DMS153 treated with DMSO at 0.1 percent for 48 hours (cell line): ENCODE measurements at regions not wholly inside any gene's neighbourhood (a gene's known extent, or its start where the extent isn't known, plus 50 kb on each side); places are given as distances from the start of the nearest gene placed in this dataset.
"Not testable (repeated sequence)": the region's sequence is repeated elsewhere in the genome, so short reads cannot be mapped to it uniquely, and the experiment has no call there.

Experiments used
- DNase-seq: peaks from one replicate; lab custom pipeline; 2025; ENCODE audit not compliant: unreplicated experiment; lab: John Stamatoyannopoulos, UW

DNA sequence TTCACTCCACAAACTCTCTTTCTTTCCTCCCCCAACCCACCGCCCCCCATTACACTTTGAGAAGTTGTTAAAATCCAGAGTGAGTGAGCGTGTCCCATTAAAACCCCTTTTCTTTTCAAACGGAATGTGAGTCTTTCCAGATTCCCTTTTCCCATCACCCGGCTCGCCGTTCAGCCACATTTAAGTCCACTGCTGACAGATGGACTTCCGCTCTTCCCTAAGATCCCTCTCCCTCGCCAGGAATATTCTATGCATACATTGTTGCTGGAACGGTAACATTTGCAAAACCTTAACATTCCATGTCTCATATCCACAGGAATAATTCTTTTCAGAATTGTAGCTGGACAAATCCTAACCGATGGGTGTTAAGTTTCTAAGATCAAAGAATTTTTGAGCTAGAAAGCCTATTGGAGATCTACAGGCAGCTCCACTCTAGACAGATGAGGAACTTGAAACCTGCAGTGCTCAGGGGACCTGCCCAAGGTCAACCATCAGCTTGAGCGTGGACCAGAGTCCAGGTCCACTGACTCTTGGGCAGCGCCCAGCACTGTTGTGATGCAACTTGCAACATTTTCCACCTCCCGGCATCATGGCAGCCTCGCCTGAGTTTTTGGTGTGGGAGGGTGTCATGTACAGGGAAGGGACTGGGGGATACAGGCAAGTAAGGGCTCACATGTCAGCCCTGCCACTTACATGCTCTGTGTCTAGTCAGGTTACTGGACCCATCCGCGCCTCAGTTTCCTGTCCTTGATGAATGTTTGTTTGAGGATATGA is 500.1 kb downstream of the CCDC171 start:
- no peak for DNase-seq

DNA sequence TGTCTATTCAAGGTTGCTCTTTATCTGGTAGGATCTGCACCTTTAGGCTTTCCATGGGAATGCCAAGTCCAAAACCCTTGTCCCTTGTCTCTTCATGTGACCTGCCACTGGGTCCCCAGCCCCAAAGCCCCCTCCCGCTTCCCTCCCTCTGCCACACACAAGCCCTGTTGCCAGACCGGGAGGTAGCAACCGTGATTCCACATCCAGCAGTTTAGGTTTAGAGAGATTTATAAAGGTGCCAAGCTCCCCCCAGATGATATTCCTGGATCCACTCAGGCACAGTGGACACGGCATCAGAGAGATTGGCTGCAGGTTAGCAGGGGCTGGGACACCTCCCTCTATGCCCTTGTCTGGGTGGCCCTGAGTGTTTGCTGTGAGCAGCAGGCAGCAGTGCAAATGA is 504.7 kb downstream of the CCDC171 start:
- DNase-seq = no peak

DNA sequence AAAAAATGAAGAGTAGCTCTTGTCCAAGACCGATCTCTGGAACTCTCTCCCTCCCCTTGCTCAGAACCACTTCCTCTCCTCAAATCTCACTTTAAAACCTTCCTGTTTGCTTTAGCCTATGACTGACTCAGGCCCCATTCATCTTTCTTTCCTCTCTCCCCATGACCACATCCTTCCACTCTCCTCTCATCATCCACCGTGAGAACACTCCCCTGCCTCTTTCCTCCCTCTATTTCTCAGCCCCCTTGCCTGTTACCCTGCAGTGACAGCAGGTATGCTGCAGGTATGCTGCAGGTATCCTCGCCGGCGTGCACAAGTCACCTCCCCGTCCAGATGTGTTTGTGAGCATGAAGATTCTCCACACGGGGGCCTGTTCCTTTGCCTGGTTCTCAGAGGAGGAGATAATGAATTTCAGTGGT is 505.3 kb downstream of the CCDC171 start:
- no peak for DNase-seq

DNA sequence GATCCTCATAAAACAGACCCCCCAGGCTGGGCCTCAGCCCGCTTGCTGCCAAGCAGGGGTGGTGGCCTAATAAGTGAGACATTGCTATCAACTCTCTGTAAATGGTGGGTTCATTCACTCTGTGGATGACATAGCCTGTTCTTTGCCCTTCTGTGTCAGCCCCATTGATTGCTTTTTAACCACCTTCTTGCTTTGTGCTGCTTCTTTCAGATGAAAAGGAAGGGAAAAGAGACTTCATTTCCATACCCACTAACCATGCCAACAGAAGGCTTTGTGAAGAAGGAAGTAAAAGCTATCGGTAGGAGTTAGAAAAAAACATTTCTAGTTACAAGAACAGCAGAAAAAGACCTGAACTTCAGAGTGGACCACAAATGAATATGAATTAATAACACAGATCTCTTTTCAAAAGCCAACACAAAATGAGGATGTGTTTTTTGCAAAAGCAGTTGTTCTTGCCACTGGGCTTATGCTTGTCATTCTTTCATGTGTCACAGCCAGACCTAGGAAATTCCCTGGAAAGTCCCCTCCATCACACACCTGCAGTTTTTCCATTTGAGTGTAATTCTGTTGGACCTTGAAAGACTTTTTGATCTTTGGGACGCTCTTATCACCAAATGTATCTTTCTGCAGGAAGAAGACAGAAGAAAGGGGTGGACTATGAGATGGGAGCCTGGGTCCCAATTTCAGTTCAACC is 507.7 kb downstream of the CCDC171 start:
- no peak for DNase-seq

DNA sequence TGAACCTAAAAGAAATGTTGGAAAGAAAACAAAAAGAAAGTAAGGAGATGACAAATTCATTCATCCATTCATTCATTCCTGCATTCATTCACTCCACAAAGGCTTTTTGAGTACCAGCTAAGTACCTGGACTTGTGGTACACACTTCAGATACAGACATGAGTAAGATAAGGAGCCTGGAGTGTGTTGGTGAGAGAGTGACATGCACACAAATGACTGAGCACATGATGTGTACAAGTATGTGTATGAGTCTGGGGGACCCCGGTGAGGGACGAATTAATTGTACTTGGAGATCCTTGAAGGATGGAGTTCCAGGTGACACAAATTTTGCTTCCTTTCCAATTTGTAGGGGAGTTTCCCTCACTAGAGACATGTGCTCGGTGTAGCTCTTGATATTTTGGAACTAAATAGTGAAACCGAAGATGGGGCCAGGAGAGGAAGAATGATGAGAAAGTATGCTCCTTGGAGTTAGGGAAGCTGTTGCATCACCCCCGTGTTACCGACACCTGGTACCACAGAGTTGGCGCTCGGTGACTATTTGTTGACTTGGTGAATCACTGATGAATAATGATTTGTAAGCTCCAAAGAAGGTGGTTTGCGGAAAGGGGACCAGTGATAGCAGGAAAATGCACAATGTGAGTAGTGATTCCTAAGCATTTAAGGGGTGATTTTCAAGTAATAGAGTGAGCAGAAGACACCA is 509.8 kb downstream of the CCDC171 start:
- no peak for DNase-seq

DNA sequence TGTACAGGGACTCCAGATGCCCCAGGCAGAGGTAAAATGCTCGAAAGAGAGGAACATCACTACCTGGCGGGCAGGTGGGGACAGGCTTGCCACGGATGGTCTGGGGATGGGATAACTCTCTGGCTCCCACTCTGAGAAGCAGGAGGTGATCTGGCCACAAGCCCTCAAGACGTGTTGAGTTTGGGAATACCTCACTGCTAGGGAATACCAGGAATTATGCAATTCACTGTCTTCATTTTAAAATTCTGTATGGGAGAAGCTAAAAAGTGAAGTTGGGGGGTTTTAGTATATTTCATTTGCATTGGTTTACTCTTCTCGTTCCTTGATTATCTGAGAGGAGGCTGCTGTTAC is 510.4 kb downstream of the CCDC171 start:
- DNase-seq = no peak

DNA sequence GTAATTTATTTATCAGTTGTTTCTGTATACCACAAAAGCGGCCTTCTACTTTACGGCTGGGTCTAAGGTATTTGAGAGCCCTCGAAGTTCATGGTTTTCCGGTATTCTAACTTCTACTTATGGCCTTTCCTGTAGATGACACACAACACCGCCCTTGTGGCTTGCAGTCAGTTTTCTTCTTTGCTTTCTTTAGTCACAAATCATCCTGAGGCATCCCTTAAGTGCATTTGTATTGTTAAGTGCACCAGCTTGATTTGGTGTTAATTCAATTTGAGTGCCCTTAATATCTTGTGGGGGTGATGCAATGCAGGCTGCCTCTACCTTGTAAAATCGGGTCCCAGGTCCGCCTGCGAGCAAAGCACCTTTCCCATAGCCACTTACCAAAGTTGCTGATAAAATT is 511.9 kb downstream of the CCDC171 start:
- DNase-seq = no peak

DNA sequence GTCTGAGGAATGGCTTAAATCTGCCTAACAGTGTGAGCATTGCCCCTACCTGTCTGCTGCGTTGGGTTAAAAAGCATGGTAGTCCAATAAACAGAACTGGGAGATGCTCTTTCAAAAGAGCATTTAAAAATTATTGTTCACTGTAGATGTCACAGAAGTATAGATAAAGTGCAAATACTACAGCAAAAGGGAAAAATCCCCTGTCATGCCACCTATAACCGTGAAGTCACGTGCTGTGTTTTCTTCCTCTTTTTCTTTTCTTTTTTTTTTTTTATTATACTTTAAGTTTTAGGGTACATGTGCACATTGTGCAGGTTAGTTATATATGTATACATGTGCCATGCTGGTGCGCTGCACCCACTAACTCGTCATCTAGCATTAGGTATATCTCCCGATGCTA is 513.4 kb downstream of the CCDC171 start:
- not testable (repeated sequence) for DNase-seq

DNA sequence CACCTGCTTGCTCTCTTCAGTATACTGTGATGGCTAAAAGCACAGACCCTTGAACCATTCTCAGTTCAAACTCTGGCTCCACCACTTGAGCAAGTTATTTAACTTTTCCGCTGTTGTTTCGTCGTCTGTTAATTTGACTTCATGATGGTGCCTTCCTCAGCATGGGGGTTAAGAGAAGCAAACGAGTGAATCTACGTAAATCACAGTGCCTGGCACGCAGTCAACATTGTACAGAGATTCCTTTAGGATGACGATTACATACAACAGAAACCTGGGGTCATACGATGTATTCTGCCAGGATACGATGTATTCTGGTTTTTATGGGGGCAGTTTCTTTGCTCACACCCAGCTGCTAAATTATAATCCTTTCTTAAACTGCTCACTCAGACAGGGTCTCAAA is 515.6 kb downstream of the CCDC171 start:
- DNase-seq = no peak

DNA sequence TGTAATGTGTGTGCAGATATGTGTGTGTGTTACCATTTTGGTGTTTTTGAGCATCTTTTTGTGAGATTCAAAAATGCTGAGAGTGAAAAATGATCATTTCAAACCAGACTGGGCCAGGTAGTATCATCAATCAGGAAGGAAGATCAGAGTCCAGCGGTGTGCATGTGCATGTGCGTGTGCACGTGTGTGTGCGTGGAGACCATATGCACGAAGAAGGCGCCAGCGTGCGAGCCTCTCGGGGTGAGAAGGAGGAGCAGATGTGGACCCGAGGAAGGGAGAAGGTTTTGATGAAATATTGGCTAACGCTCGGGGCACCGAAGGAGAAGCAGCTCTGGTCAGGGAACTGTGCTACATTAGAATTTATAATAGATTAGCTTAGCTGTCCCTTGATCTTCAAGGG is 516.4 kb downstream of the CCDC171 start:
- no peak for DNase-seq

DNA sequence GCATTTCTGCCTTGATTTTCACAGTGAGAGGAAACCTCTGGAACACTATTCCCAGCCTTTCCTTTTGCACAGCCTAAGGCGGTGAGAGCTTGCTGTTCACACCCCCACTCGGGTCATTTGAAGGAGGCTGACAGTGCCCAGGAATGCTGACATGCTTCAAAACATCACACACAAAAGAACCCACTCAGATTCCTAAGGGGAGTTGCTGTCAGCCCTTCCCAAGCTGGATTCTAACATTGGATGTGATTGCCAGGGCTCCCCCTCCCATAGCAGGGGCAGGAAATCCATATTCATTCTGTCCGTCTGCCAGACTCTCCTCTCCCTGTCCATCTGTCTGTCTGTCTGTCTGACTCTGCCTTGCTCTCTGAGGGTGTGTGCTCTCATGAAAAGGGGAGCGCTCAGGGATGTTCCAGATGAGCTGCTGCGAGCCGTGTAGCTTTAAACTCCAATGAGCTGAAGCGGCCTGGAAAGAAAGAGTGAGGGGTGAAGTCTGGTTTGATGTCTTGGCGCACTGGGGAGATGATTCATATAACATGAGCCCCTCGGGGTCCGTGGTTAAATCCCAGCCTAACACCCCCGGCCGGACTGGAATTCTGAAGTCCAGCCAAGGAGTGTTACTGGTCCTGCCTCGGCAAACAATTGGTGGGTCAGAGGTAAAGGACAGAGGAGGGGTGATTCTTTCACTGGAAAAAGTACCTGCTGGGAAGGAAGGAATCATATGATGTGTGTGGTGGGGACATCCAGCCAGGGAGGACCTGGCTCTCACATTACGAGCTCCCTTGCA is 517.0 kb downstream of the CCDC171 start:
- DNase-seq = no peak

DNA sequence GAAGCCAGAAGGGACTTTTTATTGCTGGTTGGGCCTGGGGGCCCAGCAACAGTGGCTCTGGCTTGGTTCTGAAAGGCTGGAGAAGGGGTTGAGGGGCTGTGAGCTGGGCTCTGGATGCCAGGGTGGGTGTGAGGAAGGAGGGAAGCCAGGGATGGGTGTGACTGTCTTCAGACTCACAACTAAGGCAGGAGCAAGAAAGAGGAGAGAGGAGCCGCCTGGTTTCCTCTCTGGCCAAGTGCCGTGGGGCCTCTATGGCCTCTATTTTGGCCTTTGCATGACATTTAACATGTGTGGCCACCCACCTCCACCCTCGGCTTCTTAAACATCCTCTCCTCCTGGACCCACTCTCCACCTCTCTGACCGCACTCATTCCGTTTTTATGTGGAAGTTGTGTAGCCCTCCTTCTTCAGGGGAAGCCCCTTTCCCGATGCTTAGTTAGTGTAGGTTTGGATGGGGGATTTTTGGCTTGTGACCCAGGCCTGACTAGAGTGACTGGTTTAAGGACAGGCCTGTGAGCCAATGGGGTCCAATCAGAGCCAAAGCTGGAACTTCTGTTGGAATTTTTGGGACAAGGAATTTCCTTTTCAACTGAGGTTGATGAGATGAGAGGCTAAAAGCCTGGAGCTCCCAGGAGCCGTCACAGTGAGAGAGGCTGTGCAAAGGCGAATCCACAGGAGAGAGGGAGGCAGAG is 517.8 kb downstream of the CCDC171 start:
- no peak for DNase-seq

DNA sequence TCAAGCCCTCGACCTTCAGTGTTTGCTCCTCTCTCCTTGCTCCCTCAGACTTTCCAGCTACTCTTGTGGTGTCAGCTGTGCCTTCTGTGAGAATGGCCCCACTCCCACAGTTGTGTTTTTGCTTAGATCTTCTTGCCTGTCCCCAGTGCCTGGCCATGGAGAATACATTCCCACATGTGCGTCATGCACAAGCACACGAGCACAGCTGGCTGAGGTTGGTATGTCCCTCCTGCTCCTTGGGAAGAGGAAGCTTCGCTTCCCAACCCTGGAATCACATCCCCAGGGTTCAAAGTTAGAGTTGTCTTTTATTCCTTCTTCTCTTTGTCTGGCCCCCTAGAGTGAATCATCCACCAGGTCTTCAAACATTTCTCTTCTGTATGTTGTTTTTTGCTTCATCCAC is 518.6 kb downstream of the CCDC171 start:
- DNase-seq = no peak

DNA sequence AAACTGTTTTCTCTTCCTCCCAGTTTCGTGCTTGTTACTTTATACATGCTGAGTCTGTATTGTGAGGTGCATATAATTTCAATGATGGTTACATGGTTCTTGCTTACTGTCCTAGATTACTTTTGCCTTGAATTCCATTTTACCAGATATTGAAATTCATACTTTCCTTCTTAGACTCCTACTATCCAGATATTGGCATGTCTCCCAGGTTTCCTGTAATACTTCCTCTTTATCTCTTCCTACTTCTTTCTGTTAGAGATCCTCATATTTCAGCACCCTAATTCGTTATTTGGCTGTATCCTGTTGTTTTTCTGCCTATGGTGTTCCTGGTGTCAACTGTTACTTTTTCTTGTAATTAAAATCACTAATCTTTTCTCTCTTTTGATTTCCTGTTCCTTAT is 522.1 kb downstream of the CCDC171 start:
- DNase-seq = no peak

DNA sequence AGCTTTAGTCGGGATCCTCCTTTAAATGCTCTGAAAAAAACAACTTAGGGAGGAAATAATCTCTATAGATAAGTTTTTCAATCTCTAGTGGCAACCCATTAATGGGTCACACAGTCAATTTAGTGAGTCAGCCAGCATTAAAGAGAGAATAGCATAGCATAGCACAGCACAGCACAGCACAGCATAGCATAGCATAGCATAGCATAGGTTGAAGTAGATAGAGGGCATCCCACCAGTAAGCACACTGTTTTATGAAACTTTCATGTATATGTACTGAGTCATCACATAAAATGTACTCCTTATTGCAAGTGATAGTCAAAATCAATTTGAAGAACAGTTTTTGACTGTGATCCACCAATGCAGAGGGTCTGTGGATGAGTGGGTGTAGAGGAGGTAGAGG is 522.9 kb downstream of the CCDC171 start:
- no peak for DNase-seq

DNA sequence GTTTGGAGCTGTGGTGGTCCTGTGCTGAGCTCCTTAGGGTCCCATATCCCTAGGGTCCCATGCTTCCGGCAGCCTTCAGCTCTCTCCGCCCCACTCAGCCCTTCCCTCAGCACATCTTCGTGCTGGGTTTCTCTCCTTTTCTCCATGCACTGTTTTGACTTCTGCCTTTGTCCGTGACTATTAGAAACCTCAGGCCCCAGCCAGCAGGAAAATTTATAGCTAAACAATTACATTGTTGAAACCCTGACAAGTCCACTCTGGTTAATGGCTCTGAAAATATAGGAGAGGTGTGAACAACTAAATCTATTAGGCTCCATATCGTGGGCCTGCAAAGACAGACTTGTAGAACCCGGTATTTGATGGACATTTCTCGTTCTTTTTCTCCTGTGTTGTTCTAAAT is 523.7 kb downstream of the CCDC171 start:
- no peak for DNase-seq

DNA sequence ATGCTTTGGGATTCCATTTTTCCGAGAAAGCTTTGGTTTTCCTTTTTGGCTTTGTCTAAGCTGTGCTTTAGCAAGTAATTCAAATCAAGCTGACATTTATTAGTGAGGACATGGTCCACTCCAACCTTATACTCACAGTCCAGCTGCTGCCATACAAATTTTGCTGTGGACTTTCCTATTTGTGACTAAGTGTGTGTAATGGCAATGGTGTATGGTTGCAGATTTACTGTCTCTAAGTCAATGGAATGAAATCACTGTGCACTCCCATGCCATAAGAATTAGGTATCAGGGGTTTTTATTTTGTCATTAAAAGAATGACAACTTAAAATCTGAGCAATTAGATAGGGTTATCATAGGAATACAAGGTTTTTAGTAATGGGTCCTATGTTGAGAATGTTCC is 530.0 kb downstream of the CCDC171 start:
- no peak for DNase-seq

DNA sequence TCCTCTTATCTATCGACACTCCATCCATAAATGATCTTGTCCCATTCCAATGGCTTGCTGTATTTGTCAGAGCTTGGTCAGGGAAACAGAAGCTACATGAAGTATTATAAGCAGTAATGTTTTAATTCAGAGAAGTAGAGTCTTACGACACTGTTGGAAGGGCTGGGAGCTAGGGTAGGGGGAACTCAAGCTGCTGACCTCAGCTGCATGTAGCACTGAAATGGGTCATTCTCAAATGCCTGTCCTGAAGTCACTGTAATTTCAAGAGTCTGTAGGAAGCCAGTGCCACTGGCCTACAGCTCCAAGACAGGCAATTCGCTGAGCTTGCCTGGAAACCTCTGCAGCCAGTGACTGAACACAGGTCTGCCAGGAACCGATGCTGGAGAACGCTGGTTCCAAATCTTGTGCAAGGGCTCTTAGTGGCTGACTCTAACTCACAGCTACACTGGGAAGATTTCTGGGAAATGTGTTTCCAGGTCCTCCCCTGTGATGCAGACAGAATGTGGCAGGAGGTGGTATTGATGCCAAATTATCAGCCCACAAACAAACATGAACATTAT is 532.4 kb downstream of the CCDC171 start:
- no peak for DNase-seq

DNA sequence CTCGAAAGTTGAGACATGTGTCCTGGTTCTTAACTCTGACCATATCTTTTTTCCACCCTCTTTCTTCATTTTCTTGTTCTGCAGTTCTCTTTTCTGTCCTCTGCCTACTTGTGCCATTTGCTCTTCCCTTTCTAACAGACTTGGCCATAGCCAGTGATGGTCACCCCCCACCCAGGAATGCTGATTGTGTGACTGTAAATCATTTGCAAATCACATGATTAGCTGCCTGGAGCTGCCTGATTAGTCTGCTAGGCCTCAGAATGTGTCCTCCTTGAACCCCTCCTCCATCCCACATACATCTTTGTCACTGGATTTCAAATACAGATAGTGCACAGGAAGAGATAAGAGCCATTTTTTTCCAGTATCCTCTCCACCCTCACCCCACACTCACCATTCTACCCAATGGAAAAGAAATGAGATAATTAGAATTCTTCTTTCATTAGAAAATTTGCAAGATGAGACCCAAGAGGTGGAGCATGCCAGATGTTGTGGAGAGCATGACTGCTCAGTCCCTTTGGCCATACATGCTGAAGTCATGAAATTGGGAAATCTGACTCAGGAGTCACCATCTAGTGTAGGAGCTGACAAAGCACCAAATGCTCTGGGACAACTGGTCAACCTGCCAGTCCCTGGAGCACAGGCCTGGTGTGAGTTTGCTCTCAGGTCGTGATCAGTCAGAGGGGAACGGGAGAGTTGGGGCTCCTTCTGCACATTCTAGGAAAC is 538.2 kb downstream of the CCDC171 start:
- no peak for DNase-seq
